Subcutaneous abdominal adipose tissue (tissue), 5 donors: ENCODE measurements at regions not wholly inside any gene's neighbourhood (a gene's known extent, or its start where the extent isn't known, plus 50 kb on each side); places are given as distances from the start of the nearest gene placed in this dataset.

Experiments used
- H3K27ac ChIP-seq: one replicate; pipeline ENCODE4 v1.7.0; 2013; ENCODE audit warnings: low read depth, mild to moderate bottlenecking, inconsistent platforms, low read length, moderate library complexity
- H3K27me3 ChIP-seq, 5 donors: one replicate each; pipeline ENCODE4 v1.7.0; 2013; ENCODE audit warnings: low read length in 5 of 5, inconsistent platforms in 1 of 5; ENCODE audit not compliant: control insufficient read depth in 5 of 5, insufficient read depth in 4 of 5
- H3K36me3 ChIP-seq, 5 donors: one replicate each; pipeline ENCODE4 v1.7.0; 2013; ENCODE audit warnings: low read length in 5 of 5; ENCODE audit not compliant: control insufficient read depth in 5 of 5, insufficient read depth in 5 of 5
- H3K4me1 ChIP-seq, 5 donors: one replicate each; pipeline ENCODE4 v1.7.0; 2013; ENCODE audit warnings: low read length in 5 of 5, mild to moderate bottlenecking in 3 of 5, moderate library complexity in 1 of 5; ENCODE audit not compliant: control insufficient read depth in 5 of 5, insufficient read depth in 5 of 5
- H3K4me3 ChIP-seq, 5 donors: one replicate each; pipeline ENCODE4 v1.7.0; 2013; ENCODE audit warnings: low read length in 5 of 5, low read depth in 1 of 5
- H3K9ac ChIP-seq, 5 donors: one replicate each; pipeline ENCODE4 v1.7.0; 2013; ENCODE audit warnings: low read length in 5 of 5, mild to moderate bottlenecking in 4 of 5, moderate library complexity in 3 of 5
- H3K9me3 ChIP-seq, 5 donors: one replicate each; pipeline ENCODE4 v1.7.0; 2013; ENCODE audit warnings: low read length in 5 of 5; ENCODE audit not compliant: control insufficient read depth in 5 of 5
- donor health status: healthy.
- donor health status: healthy.
- donor health status: healthy.
- donor health status: healthy.
- donor health status: healthy.

DNA sequence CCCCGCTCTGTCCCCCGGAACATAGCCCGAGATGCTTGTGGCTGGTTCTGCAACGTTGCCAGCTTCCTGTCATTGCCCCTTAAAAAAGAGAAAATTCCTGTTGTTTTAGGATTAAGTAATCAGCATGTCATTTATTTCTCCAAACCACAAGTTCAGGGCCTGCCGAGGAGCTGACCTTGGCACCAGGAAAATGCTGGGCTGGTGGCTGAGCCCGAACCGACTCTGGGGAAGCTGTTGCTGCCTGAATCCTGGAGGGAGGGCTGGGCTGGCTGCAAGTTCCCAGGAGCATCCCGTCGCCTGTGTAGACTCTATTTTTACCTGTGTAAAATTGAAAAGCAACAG lies 130.9 kb upstream of the FOXF1 start:
- H3K9ac ChIP-seq: no peak overlapping the region
- H3K4me3 ChIP-seq: no peak overlapping the region
- H3K27me3 ChIP-seq: peaks cover 2 to 5% (median 3%) of the 10 kb centered on the region in 5 donors
- H3K27ac ChIP-seq: no peak overlapping the region
- peaks cover 0 to 7% (median 3%) of the 10 kb centered on the region in 5 donors for H3K9me3 ChIP-seq
- no peaks in the 10 kb centered on the region for H3K36me3 ChIP-seq
- peaks cover 5 to 12% (median 11%) of the 10 kb centered on the region in 5 donors for H3K4me1 ChIP-seq

DNA sequence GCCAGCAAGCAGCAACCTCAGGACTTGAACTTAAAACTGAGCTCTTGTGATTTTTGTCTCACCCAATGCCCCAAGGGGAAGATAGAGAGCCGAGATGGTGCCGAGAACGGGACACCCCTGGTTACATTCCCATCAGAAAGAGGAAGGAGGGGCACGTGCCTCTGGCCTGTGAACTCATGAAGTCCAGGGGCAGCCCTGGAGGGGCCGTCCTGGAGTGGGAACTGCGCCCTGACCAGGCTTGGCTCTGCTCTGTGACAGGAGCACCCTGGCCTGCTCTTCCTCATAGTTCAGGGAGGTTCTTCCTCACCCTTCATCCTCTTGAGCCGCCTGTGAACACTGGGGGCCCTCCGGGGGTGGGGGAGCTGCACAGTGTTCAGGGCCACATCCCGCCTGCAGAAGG lies 130.3 kb upstream of the FOXF1 start:
- H3K27ac ChIP-seq: no peak overlapping the region
- peaks cover 2 to 5% (median 3%) of the 10 kb centered on the region in 5 donors for H3K27me3 ChIP-seq
- H3K9me3 ChIP-seq: peaks cover 0 to 2% (median 0%) of the 10 kb centered on the region in 5 donors
- H3K4me3 ChIP-seq: no peak overlapping the region
- H3K4me1 ChIP-seq: peaks cover 5 to 13% (median 12%) of the 10 kb centered on the region in 5 donors
- H3K36me3 ChIP-seq: no peaks in the 10 kb centered on the region
- H3K9ac ChIP-seq: no peak overlapping the region

DNA sequence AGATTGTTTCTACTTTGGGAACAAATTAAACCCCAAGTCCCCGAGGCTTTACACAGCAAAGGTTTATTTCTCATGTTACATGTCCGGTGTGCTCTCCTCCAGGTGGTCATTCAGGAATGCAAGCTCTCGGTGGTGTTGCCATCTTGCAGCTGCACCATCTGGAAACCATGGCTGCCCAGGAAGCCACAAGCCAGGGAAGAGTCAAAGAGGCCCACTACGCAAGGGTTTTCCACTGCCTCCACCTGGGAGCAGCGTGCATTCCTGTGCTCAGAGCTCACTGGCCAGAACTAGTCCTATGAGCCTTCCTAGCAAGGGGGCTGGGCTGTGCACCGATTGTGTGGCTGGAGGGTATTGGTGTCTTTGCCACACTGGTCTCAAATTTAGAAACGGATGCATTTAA lies 128.8 kb upstream of the FOXF1 start:
- peaks cover 2 to 6% (median 3%) of the 10 kb centered on the region in 5 donors for H3K27me3 ChIP-seq
- no peak overlapping the region for H3K4me3 ChIP-seq
- H3K4me1 ChIP-seq: peaks cover 5 to 13% (median 12%) of the 10 kb centered on the region in 5 donors
- no peak overlapping the region for H3K27ac ChIP-seq
- no peak overlapping the region for H3K9ac ChIP-seq
- H3K36me3 ChIP-seq: no peaks in the 10 kb centered on the region
- H3K9me3 ChIP-seq: no peaks in the 10 kb centered on the region

DNA sequence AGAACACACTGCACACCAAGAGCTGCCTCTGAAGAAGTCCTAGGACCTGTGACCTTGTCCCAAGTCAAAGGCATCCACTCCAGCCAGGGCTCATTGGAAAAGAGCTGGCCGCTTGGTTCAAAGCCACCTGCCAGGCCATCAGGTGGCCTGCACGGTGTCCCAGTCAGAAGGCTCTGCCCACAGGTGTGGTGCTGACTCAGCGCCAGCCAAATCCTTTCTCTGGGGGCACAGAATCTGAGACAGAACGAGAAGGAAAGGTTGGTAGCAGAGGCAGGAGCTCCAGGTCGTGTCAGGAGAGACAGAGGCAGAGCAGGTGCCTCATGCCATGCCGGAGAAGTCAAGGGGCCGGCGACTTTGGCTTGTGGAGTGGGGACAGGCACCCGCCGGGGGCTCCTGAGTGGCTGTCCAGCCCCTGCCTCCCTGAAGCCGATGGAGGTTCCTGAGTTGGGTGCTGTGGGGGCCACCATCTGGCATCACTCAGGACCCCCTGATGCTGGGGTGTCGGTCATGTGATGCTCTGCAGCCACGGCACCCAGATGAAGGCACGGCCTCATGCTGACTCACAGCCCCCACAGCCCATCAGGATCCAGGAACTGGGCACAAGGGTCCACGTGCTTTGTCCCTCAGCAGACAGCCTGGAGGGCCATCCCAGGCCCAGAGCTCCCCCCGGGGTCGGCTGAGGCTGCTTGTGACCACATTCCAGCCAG lies 128.1 kb upstream of the FOXF1 start:
- Histone ChIP-seq H3K27me3 (peaks cover 2 to 10% (median 3%) of the 10 kb centered on the region in 5 donors), H3K27ac (no peak overlapping the region)

DNA sequence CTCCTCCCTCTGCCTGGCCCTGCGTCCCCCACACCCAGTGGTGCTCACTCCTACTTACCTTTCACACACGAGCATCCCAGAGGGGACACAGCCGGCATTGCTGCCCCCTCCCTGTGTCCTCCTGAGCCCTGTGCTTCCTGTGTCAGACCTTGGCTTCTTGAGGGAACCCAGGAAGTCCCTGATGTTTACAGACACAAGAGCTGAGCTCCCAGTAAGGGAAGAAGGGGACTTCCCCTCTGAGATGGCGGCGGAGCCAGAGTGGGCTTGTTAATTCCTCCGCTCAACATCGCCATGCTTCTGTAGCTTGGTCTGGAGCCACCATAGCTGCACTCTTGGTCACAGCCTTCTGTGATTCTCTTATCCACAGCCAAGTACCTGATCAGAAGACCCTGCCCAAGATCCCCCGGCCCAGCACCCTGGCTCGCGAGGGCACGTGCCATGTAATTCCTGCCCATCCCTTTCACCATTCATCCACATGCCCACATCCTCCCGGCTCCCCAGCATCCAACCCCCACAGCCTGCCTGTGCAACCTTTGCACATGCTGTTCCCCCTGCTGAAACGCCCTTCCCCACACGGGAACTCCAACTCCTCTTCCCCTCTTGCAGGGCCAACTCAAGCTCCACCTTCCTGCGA lies 127.4 kb upstream of the FOXF1 start:
- Histone ChIP-seq H3K9me3 (no peaks in the 10 kb centered on the region), H3K36me3 (no peaks in the 10 kb centered on the region), H3K4me1 (peaks cover 5 to 13% (median 12%) of the 10 kb centered on the region in 5 donors), H3K9ac (no peak overlapping the region), H3K4me3 (no peak overlapping the region), H3K27me3 (peaks cover 2 to 10% (median 3%) of the 10 kb centered on the region in 5 donors), H3K27ac (no peak overlapping the region)

More for the DNA sequence above, 128.1 kb upstream of the FOXF1 start:
- Histone ChIP-seq H3K4me3 (no peak overlapping the region), H3K9ac (no peak overlapping the region), H3K9me3 (no peaks in the 10 kb centered on the region), H3K4me1 (peaks cover 5 to 13% (median 12%) of the 10 kb centered on the region in 5 donors), H3K36me3 (no peaks in the 10 kb centered on the region)

DNA sequence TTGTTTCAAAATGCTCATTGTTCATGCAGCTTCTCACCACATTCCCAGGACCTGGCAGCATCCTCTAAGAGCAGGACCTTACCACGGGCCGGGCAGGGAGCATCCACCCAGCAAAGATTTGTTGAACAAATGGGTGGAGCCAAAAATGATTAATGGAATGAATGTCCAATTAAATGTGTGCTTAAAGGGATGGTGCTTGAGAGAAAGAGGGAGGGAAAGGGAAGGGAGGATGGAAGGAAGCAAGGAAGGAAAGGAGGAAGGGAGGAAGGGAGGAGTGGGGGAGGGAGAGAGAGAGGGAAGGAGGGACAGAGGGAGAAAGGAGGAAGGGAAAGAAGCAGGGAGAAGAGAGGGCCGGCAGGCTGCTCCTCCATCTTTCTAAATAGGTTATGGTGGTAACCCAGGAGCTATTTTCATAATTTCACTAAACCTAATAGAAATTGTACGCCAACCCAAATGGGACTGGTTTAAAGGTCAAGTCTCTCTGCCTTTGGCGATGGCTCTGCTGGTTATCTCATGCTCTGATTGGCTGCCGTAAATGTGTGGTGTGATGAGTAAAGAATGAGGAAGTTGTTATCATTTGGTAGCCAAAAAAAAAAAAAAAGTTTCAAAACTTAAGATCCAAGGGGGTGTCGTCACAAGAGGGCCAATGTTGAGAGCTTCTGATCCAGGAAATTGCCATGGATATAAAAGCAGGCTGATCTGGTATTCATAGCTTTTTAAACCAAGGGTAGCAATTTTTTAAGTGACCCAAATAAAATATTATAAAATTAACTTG lies 126.7 kb upstream of the FOXF1 start:
- peaks cover 4 to 16% (median 8%) of the 10 kb centered on the region in 5 donors for H3K27me3 ChIP-seq
- peak overlapping the region in 1 of 5 donors; percentile 13 for H3K4me3 ChIP-seq
- H3K9me3 ChIP-seq: no peaks in the 10 kb centered on the region
- peaks cover 5 to 13% (median 12%) of the 10 kb centered on the region in 5 donors for H3K4me1 ChIP-seq
- no peak overlapping the region for H3K9ac ChIP-seq
- no peaks in the 10 kb centered on the region for H3K36me3 ChIP-seq
- H3K27ac ChIP-seq: no peak overlapping the region

DNA sequence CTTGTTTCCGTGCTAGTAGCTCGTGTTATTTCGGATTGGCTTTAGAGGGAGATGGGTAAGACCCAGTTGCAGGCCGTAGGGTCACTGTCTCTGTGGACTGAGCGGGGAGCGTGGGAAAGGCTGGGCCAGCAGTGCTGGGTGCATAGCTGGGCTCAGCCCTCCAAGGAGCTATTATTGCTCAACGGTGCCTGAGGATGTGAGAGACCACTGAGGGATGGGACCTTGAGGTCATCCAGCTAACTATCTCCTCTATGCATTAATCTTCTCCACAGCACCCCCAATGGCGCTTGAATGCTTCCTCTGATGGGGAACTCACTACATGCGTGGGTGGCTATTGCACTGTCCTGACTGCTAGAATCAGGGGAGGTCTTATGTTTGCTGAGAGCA lies 126.1 kb upstream of the FOXF1 start:
- Histone ChIP-seq H3K27ac (no peak overlapping the region), H3K4me3 (no peak overlapping the region), H3K9ac (no peak overlapping the region), H3K4me1 (peaks cover 5 to 13% (median 12%) of the 10 kb centered on the region in 5 donors), H3K27me3 (peaks cover 4 to 20% (median 9%) of the 10 kb centered on the region in 5 donors), H3K9me3 (no peaks in the 10 kb centered on the region), H3K36me3 (no peaks in the 10 kb centered on the region)

DNA sequence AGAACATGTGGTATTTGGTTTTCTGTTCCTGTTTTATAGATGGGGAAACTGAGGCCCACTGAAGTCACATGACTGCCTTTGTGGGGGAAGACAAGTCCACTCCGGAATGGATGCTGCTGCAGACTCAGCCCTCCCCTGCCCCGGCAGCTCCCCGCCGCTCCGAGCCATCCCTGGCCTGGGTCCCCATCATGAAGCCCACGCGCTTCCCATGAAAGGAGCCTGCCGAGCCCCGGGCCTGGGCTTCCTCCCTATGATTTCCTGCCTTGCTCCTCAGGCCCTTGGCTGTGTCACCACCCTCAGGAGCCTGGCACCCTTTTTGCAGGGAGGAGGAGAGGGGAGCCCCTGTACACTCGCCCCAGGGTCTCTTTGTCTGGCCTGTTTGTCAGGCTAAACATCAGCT lies 125.3 kb upstream of the FOXF1 start:
- peaks cover 9 to 25% (median 14%) of the 10 kb centered on the region in 5 donors for H3K27me3 ChIP-seq
- H3K4me3 ChIP-seq: no peak overlapping the region
- no peaks in the 10 kb centered on the region for H3K9me3 ChIP-seq
- H3K9ac ChIP-seq: no peak overlapping the region
- H3K36me3 ChIP-seq: no peaks in the 10 kb centered on the region
- H3K4me1 ChIP-seq: peaks cover 5 to 19% (median 11%) of the 10 kb centered on the region in 5 donors
- no peak overlapping the region for H3K27ac ChIP-seq

DNA sequence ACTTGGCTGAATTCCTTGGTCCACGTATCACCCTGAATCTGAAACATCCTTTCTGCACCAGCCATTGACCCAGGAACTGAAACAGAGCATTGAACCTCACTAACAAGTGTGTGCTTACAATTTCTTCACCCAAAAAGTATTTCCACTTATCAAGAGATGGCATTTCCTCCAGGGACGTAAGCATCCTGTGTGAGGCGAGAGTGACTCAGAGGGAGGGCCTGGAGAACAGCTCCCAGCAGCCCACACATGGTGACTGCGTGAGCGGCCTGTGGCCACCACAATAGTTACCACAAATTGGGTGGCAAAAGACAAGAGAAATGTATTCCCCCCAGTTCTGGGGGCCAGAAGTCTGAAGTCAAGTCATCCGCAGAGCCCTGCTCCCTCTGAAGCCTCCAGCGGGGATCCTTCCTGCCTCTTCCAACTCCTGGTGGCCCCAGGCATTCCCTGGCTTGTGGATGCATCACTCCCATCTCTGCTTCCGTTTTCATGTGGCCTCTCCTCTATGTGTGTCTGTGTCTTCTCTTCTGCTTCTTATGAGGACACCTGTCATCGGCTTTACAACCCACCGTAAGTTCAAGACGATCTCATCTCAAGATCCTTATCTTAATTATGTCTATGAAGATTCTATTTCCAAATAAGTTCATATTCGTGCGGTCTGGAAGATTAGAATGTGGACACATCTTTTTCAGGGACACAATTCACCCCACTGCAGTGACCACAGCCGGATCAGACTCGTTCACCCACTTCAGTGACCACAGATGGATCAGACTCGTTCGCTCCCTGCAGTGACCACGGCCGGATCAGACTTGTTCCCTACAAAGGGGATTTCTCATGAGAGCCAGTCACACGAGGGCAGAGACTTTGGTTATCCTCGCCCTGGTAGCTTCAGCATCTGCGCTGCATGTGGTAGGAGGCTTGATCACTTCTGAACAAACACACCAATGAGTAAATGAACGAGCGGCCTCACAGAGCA lies 122.6 kb upstream of the FOXF1 start:
- Histone ChIP-seq H3K27me3 (peaks cover 16 to 39% (median 22%) of the 10 kb centered on the region in 5 donors), H3K9me3 (peaks cover 0 to 3% (median 0%) of the 10 kb centered on the region in 5 donors)

More for the DNA sequence above, 122.6 kb upstream of the FOXF1 start:
- Histone ChIP-seq H3K36me3 (no peaks in the 10 kb centered on the region), H3K9ac (no peak overlapping the region), H3K4me1 (peaks cover 5 to 19% (median 11%) of the 10 kb centered on the region in 5 donors), H3K27ac (no peak overlapping the region), H3K4me3 (no peak overlapping the region)
